Muscle of leg (tissue), 3 donors: ENCODE measurements at regions not wholly inside any gene's neighbourhood (a gene's known extent, or its start where the extent isn't known, plus 50 kb on each side); places are given as distances from the start of the nearest gene placed in this dataset.
A peak's percentile ranks its signal among the peaks of the same experiment; 100 is the strongest.

Source experiments
- DNase-seq: peaks from one replicate; pipeline ENCODE4 v3.0.0; 2013
- H3K27ac ChIP-seq: one replicate; pipeline ENCODE4 v1.5.1; 2013; ENCODE audit warnings: mild to moderate bottlenecking, low read length, control low read depth
- H3K27me3 ChIP-seq: one replicate; pipeline ENCODE4 v1.6.1; 2013; ENCODE audit warnings: low read length; ENCODE audit not compliant: control insufficient read depth, insufficient read depth
- H3K36me3 ChIP-seq: one replicate; pipeline ENCODE4 v1.6.1; 2013; ENCODE audit warnings: low read length; ENCODE audit not compliant: control insufficient read depth, insufficient read depth
- H3K4me1 ChIP-seq: one replicate; pipeline ENCODE4 v1.6.1; 2013; ENCODE audit warnings: low read length; ENCODE audit not compliant: control insufficient read depth, insufficient read depth
- H3K4me3 ChIP-seq: one replicate; pipeline ENCODE4 v1.5.1; 2013; ENCODE audit warnings: low read length, control low read depth
- H3K9me3 ChIP-seq: replicated peaks from 2 replicates; pipeline ENCODE4 v1.6.1; 2013; ENCODE audit warnings: low read depth, low read length; ENCODE audit not compliant: control insufficient read depth
- WGBS: methylation state at CpG from one replicate; pipeline ENCODE4 v1.1.5; 2013; ENCODE audit warnings: missing lambda C conversion rate; ENCODE audit not compliant: insufficient coverage; 5-methylcytosine and 5-hydroxymethylcytosine counted together

- no peaks in the 10 kb centered on the region for H3K27me3 ChIP-seq
- H3K4me3 ChIP-seq: no peak overlapping the region
- H3K27ac ChIP-seq: no peak overlapping the region
- no peaks in the 10 kb centered on the region for H3K36me3 ChIP-seq
- peaks cover 3% of the 10 kb centered on the region for H3K9me3 ChIP-seq
- peaks cover 6% of the 10 kb centered on the region for H3K4me1 ChIP-seq
- peak; percentile 50 for DNase-seq
- WGBS: 67% methylated on average over 1 of the region's 3 CpGs
Observed at GRCh38 chr5:33363537-33363936, 77.2 kb upstream of the TARS1 start.

GRCh38 chr5:33364406-33364805 lies 76.4 kb upstream of the TARS1 start:
- Histone ChIP-seq H3K27me3 (no peaks in the 10 kb centered on the region), H3K36me3 (no peaks in the 10 kb centered on the region), H3K9me3 (peaks cover 3% of the 10 kb centered on the region), H3K4me1 (peaks cover 6% of the 10 kb centered on the region), H3K4me3 (no peak overlapping the region), H3K27ac (peak overlapping the region; percentile 35)
- DNase-seq: peak; percentile 56
- no CpG with 5 or more reads among the region's 2 CpGs for WGBS

GRCh38 chr5:33367416-33367815 lies 73.3 kb upstream of the TARS1 start:
- peak; percentile 22 for DNase-seq
- H3K9me3 ChIP-seq: no peaks in the 10 kb centered on the region
- no peaks in the 10 kb centered on the region for H3K36me3 ChIP-seq
- no peaks in the 10 kb centered on the region for H3K27me3 ChIP-seq
- H3K4me3 ChIP-seq: no peak overlapping the region
- peaks cover 6% of the 10 kb centered on the region for H3K4me1 ChIP-seq
- H3K27ac ChIP-seq: no peak overlapping the region
- 65% methylated on average over 2 of the region's 3 CpGs for WGBS

GRCh38 chr5:33369485-33370465 lies 71.0 kb upstream of the TARS1 start:
- WGBS: no CpG with 5 or more reads among the region's 5 CpGs
- H3K27ac ChIP-seq: no peak overlapping the region

GRCh38 chr5:33370466-33370859 lies 70.3 kb upstream of the TARS1 start:
- H3K27ac ChIP-seq: no peak overlapping the region

More at GRCh38 chr5:33369485-33370465, 71.0 kb upstream of the TARS1 start:
- Histone ChIP-seq H3K36me3 (no peaks in the 10 kb centered on the region), H3K4me3 (no peak overlapping the region), H3K9me3 (no peaks in the 10 kb centered on the region), H3K4me1 (no peaks in the 10 kb centered on the region), H3K27me3 (no peaks in the 10 kb centered on the region)
- DNase-seq: no peak

GRCh38 chr5:33371660-33372059 lies 69.1 kb upstream of the TARS1 start:
- peak; percentile 33 for DNase-seq
- H3K27ac ChIP-seq: no peak overlapping the region
- H3K27me3 ChIP-seq: no peaks in the 10 kb centered on the region
- H3K36me3 ChIP-seq: no peaks in the 10 kb centered on the region
- no peaks in the 10 kb centered on the region for H3K9me3 ChIP-seq
- WGBS: no CpG with 5 or more reads among the region's 1 CpG
- no peak overlapping the region for H3K4me3 ChIP-seq
- no peaks in the 10 kb centered on the region for H3K4me1 ChIP-seq

More at GRCh38 chr5:33370466-33370859, 70.3 kb upstream of the TARS1 start:
- Histone ChIP-seq H3K36me3 (no peaks in the 10 kb centered on the region), H3K27me3 (no peaks in the 10 kb centered on the region), H3K9me3 (no peaks in the 10 kb centered on the region), H3K4me3 (no peak overlapping the region), H3K4me1 (no peaks in the 10 kb centered on the region)
- 83% methylated on average over 1 of the region's 2 CpGs for WGBS
- no peak for DNase-seq

GRCh38 chr5:33372721-33373472 lies 67.9 kb upstream of the TARS1 start:
- H3K4me3 ChIP-seq: no peak overlapping the region
- H3K9me3 ChIP-seq: no peaks in the 10 kb centered on the region
- no CpG with 5 or more reads among the region's 6 CpGs for WGBS
- no peak overlapping the region for H3K27ac ChIP-seq
- DNase-seq: no peak
- H3K4me1 ChIP-seq: no peaks in the 10 kb centered on the region
- no peaks in the 10 kb centered on the region for H3K27me3 ChIP-seq
- H3K36me3 ChIP-seq: no peaks in the 10 kb centered on the region

GRCh38 chr5:33375900-33376299 lies 64.9 kb upstream of the TARS1 start:
- H3K4me3 ChIP-seq: no peak overlapping the region
- no peaks in the 10 kb centered on the region for H3K36me3 ChIP-seq
- no peak for DNase-seq
- H3K27ac ChIP-seq: no peak overlapping the region
- no peaks in the 10 kb centered on the region for H3K27me3 ChIP-seq
- no CpG with 5 or more reads among the region's 2 CpGs for WGBS
- no peaks in the 10 kb centered on the region for H3K4me1 ChIP-seq
- no peaks in the 10 kb centered on the region for H3K9me3 ChIP-seq

GRCh38 chr5:33379757-33380156 lies 61.0 kb upstream of the TARS1 start:
- DNase-seq: no peak
- no peaks in the 10 kb centered on the region for H3K27me3 ChIP-seq
- no peaks in the 10 kb centered on the region for H3K36me3 ChIP-seq
- no peak overlapping the region for H3K27ac ChIP-seq
- 66% methylated on average over 9 of the region's 10 CpGs for WGBS
- H3K4me3 ChIP-seq: no peak overlapping the region
- H3K4me1 ChIP-seq: no peaks in the 10 kb centered on the region
- H3K9me3 ChIP-seq: no peaks in the 10 kb centered on the region

GRCh38 chr5:33381243-33381642 lies 59.5 kb upstream of the TARS1 start:
- no peaks in the 10 kb centered on the region for H3K27me3 ChIP-seq
- no peaks in the 10 kb centered on the region for H3K4me1 ChIP-seq
- DNase-seq: no peak
- WGBS: no CpG with 5 or more reads among the region's 1 CpG
- H3K36me3 ChIP-seq: no peaks in the 10 kb centered on the region
- no peak overlapping the region for H3K4me3 ChIP-seq
- H3K27ac ChIP-seq: no peak overlapping the region
- peaks cover 6% of the 10 kb centered on the region for H3K9me3 ChIP-seq
